Embryonic facial prominence (tissue), 1 donor: ENCODE measurements at regions not wholly inside any gene's neighbourhood (a gene's known extent, or its start where the extent isn't known, plus 50 kb on each side); places are given as distances from the start of the nearest gene placed in this dataset.

ENCODE experiments used
- DNase-seq: peaks from one replicate; pipeline ENCODE4 v3.0.0-alpha.2; 2016; ENCODE audit errors: extremely low spot score

DNA sequence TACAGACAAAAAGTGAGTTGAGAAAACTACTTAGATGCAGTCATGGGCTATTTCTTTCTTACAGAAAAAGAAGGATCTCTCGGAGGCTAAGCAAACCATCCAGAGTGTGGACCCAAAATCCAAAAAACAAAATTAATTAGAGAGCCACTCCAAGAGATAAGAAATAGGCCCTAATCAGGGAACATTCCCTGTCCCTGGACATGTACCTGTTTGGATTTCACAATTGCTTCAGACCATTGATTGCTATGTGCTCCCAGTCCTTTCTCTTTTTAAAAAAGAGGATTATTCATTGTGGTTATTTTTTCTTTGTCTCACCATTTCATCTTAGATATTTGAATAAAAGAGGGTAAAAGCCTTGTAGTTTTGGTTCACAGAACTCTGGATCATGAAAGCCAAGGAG, 549.9 kb downstream of the ETNK1 start:
- no peak for DNase-seq

DNA sequence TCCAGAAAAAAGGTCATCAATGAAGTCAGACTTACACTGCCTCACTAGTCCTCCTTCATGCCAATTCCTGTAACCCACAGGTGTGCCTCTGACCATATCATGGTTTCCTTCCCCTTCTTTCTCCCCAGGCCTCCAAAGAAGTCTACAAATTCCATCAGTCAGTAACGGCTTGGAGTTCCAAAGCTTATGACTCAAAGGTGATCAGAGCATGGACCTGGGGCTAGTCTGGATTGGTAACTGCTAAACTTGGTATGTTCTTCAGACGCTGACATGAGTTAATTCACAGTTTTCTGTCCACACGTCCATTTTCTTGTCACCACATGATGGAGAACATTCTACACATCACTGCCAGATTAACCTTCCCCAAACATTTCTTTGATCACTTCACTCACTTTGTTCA, 560.4 kb downstream of the ETNK1 start:
- no peak for DNase-seq

DNA sequence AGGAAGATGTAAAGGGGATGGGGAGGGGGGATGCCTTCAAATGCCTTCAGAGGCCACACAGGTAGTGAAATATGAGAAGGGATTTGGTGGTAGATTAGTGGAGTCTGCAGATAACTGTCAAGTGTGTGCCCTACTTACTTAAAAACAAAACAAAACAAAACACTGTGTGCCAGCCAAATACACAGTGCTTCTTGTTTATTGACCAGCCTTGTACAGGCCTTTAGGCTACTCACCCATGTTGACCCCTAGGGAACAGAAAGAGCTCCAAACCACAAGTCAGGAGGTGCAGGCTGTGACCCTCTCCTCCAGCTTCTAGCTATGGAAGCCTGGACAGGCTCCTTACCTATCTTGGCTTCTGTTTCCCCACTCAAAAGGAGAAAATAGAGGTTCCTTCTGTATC, 562.0 kb downstream of the ETNK1 start:
- no peak for DNase-seq

DNA sequence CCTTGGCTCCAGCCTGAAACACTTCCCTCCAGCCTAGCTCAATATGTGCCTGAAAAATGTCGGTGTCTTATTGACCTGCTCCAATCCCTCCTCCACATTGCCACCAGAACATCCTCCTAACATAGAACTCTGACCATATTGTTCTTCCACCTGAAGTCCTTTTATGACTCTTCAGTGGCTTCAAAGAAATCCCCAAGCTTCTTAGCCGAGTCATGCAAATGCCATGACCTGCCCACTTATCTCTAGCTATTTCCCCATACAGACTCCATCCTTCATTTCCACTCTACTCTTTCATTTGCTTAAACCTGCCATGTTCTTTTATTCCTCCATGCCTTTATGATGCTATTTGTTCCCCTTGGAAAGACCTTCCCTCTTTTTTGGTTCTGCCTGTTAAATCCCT, 568.6 kb downstream of the ETNK1 start:
- DNase-seq: no peak

DNA sequence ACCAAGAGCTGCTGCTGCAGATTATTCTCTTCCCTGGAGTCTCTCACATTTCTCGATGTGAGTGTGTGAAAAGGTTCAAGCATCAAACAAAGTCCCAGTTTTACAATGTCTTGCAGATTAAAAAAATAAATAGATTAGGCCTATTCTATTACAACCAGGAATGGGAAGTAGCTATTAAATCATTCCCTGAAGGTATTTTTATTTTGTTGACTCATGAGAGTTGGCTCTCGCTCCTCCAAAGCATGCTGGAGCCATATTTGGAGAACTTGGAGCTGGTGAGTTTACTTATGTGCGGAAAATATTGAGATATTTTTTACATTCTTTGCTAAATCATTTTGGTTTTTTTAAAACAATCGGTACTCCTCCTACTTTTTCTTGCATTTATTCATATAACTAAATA, 572.3 kb downstream of the ETNK1 start:
- no peak for DNase-seq

DNA sequence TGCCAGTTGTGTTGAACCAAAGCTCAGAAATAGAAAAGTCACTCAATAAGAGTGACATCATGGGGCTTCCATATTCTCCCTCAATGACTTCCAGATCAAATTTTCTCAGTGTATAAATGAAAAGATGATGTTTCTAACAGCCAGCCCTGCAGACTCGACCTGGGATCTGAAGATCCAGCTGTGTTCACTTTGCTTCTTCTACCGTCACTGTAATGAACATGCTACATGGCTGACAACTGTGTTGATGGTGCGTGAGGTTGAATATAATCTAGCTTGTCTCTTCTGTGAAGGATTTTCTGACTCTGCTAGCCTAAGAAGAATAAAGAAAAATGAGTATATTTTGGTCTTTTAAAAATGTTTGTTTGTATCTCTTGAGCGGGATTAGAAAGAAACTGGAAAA, 577.8 kb downstream of the ETNK1 start:
- DNase-seq: no peak

DNA sequence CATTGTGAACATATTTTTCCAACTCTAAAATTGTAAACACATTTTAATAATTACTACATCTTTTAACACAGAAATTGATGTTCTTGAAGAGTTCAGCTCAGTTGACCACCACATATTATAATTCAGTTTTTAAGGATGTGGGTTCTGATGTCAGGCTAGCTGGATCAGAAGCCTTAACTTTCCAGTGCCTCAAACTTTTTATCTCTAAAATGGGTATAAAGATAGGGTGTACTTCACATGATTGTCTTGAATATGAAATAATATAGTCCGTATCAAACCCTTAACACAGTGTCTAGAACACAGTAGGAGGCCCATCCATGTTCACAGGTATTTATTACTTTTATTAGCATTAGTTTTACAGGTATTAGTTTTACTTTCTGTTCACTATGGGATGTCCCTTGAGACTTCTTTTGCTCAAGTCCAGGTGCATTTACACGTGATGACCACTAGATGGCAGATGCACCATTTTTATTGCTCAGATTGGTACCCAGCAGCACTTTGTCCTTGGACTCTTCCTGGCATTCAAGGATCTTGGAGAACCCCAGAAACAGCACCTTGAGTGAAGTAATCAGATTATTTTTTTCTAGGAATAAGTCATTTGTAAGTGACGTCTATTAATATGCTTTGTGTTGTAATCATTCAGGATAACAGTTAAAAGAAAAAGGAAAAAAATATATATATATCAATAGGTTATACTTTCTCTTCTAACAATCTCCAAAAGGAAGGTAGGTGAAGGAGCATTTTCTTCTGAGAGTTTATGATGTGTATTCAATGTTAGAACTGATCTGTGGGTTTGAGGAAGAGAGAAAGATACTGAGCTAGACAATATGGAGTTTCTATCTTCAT, 580.2 kb downstream of the ETNK1 start:
- DNase-seq: no peak

DNA sequence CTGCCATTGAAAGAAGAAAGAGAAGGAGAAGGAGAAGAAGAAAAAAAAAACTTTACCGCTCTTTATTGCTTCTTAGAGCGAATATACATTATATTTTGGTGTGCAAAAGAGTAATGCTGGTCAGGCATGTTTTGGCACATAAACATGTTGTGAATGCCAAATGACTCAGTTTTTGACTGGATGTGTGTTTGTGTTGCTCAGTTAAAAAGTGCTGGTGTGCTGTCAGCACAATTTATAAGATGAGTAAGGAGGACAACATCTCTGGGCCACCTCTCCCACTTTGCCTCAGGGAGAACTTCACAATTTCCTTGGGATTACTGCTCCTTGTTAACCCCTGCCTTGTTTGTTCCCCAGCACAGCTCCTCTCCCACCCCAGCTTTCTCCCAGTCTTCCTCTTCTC, 584.8 kb downstream of the ETNK1 start:
- no peak for DNase-seq

DNA sequence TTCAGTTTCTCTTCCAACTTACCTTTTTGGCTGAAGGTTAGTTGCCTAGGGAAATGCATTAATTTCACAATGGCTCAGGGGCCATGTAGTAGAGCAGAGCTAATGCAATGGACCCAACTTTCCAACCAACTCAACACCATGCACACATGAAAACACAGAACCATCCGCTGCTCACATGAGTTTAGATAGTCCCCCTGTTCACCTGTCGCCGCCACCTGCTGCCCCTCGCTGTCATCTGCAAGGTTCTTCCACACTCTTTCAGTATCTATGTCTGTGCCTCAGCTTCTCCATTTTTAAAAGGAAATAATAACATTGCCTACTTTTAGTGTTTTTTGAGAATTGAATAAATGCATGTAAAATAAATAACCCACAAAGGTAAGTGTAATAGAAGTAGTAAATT, 585.6 kb downstream of the ETNK1 start:
- no peak for DNase-seq

DNA sequence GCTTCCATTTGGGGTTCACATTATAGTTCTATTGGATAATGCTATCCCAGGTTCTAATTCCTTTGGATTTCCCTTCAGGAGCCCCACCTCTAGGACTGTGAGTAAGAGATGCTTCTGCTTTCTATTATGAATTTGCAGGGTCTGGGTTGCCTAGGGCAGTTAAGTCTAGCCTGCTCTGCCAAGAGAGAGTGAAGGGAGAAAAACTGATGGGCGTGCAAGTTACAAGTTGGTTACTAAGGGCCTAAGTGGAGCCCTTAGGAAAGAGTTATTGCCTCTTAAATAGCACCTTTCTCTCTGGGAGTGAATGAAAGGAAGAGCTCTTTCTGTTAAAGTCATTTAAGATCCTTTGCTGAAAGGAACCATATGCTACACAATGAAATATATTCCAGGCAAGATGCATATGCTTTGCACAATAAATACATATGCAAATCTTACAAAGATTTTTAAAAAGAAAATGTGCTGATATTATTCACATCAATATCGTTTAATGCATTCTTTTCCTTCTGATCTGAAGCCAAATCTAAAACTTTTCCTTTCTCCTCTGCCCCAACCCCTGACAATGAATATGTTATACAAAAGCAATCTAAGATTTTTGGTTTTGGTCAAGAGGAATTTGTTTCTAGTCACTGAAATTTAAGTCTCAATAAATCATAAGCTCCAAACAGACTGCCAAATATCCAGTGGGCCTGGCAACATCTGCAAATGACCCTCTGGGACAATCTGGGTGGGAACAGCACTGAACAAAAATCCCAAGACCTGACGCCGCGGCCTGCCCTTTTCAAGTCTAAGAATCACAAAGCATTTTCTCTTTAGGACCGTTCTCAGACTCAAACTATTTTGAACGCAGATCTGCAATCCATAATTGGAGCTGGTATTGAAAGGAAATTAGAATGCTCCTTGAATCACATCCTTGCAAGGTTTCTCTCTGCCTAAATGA, 586.7 kb downstream of the ETNK1 start:
- no peak for DNase-seq

DNA sequence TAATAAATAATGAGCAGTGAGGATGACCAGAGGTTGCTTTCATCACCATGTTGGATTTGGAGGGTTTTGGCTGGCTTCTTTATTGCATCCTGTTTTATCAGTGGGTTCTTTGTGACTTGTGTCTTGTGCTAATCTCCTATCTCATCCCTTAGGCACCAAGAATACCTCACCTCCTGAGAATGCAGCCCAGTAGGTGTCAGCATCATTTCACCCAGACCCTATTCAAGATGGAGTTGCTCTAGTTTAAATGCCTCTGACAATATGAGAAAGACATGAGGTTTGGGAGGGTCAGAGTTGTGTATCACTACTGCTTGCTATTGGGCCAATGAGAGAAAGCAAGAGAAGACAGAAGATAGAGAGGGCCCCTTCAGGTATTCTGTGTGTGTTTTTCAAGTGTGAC, 592.2 kb downstream of the ETNK1 start:
- no peak for DNase-seq

DNA sequence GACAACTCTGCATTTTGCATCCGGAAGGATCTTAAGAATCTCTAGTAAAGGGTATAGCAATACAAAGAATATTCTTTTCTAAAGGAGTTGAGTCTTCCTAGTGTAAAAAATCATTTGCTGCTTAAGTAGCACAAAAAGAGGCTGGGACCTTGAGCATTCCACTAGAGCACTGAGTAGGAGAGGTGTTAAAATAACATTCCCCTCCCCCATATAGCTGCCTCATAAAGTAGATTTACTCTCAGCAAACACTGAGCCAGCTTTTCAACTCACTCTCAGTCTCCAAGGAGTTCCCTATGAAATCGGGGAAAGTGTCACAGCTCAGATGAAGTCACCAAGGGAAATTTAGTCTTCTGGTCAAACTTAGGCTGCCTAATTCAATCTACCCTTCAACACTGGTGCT, 592.7 kb downstream of the ETNK1 start:
- DNase-seq: no peak

DNA sequence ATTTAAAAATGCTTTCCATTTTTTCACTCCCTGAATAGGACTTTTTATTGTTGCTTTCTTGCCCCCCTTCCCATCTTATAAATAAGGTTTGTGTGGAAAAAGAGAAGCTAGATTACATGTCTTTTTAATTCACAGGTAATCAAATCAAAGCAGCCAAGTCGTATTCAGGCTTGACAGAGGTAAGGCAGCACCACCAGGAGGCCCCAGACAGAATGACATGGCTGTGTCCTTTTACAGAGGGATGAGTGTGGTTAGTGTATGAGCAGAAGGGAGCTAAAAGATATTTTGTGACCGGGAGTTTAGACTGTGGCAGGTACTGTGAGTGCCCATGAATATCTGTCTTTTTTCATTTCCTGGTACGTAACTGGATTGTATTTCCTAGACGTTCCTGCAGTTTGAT, 596.1 kb downstream of the ETNK1 start:
- DNase-seq: no peak

DNA sequence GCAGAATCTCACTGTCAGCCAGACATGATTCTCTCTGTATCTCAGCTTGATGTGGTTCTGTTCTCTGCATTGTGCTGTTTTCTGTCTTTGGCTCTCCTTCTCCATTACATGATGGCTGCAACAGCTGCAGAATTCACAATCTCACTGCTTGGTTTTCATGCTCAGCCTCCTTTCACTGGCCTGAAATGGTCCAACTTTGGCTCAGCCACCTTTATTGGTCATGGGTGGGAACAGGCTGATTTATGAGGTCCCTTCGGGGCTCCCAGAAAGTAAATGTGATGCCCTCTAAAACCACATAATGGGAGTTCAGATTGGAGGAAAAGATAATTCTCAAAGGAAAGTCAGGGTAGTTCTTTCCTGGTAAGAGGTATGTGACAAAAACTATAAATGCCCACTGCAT, 597.0 kb downstream of the ETNK1 start:
- DNase-seq: no peak

DNA sequence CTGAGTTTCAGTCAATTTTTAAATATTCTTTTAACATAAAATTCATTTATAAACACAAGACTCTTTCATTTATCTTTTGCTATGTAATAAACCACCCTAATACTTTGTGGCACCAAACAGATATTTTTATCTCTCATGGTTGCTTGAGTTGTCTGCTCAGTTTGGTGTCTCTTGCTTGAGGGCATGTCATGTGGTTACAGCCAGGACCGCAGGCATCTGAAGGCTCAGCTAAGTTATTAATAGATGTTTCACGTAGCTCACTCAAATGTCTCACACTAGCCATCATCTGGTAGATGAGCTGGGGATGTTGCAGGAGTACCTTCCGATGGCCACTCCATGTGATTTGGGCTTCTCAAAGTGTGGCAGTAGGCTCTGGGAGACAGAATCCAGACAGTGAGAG, 597.8 kb downstream of the ETNK1 start:
- no peak for DNase-seq

DNA sequence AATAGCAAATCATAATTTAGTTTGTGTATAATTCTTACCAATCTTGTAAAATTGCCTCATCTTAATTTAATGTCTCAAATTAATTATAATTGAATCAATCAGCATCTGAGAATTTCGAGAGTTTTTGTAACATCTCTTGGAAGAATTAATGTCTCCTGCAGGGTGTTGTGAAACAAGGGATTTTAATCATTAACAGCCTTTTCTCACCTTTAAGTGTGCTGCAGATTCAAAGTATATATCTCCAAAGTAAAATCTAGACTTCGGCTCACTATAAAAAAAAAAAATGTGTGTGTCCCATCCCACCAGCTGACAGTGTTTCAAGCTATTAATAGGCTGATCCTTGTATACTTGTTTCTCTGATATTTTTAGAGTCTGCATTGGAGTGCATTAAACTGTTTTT, 603.1 kb downstream of the ETNK1 start:
- no peak for DNase-seq

DNA sequence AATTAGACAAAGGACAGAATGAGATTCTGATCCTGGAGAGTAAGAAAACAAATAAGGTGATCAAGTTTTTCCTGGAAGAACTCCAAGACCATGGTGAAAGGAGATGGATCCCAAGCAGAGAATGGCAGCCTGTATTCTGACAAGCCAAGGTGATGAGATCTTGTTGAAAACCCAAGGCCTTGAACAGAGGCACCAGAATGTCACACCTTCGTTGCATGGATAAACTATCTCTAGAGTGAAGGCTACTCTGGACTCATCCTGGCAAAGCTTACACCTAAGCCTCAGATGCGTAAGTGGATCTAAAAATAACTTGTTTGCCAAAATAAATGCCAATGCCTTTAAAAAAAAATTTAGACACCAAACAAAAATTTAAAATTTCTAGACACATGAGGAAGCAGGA, 605.9 kb downstream of the ETNK1 start:
- DNase-seq: no peak

DNA sequence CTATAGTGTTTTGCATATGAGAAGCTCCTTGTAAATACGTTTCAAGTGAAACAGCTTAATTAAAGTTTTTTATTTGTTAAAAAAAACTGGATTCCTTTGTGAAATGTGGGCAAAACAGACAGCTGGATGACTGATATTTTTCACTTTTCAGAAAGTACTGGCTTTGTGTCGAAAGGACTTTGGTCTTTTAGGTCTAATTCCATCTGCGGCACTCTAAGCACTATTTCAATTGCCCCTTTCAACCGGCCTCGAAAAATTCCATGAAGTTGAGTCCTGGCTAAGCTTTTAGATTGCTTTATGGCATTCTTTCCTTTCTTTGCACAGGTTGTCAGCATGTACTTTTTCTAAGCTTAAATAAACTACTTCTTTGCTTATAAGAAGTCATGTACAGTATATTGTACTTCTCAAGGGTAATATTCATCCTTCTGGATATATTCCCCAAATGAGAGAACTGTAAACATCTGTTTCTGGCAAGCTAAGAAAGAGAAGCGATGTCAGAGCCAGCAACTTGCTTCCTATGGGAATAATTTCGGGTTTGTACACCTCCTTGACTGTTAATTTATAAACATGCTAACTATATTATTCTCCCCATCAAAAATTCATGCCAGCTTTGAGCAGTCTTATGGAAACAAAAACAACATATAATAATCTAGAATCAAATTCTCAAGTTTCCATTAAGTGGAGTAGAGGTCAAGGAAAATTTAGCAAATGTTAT, 611.3 kb downstream of the ETNK1 start:
- DNase-seq: no peak

DNA sequence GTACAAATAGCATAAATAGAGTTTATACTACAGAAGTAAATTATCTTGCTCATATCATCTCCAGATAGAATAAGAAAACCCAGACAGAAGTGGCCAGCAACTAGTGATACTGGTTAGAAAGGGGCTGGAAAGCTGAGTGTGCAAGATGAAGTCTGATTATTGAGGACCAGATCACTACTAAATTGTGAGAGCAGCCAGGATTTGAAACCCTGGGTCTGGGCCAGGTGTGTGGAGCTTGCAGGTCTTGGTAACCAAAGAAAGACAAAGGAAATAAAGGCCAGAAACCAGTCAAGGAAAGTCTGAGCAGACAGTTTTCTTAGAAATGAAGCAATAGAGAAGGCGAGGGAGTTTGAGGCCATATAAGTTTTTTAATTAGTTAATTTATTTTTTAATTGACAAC, 611.8 kb downstream of the ETNK1 start:
- no peak for DNase-seq

DNA sequence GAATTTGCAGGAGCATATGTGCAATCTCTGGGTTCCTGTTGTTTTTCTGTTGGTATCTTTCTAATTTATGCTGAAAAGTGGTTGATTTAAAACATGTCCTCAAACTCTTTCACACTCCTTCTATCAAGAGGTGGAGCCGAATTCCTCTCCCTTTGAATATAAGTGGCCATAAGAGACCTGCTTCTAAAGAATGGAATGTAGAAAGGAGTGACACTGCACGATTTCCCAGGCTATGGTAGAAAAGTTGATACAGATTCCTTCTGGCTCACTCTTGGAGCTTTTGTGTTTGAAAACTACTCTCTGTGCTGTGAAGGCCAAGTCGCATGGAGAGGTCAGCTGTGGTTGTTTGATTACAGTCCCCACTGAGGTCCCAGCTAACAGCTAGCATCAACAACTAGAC, 613.2 kb downstream of the ETNK1 start:
- DNase-seq: no peak

DNA sequence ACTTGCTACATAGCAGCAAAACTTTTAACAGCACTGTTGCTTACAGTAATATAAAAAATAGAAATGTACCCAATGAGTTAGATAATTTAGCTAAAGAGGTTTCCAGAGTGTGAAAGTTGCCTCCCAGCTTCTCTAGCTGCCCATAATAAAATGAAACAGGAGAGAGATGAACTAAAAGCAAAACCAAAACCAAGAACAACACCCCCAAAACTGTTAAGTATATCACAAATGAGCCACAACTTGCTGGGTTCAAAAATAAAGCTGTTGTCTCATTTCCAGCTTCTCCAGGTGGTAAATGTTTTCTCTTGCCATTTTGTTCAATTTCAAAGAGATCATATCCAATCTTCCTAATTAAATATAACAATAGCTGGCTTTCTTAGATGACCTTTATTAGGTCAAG, 614.0 kb downstream of the ETNK1 start:
- no peak for DNase-seq

DNA sequence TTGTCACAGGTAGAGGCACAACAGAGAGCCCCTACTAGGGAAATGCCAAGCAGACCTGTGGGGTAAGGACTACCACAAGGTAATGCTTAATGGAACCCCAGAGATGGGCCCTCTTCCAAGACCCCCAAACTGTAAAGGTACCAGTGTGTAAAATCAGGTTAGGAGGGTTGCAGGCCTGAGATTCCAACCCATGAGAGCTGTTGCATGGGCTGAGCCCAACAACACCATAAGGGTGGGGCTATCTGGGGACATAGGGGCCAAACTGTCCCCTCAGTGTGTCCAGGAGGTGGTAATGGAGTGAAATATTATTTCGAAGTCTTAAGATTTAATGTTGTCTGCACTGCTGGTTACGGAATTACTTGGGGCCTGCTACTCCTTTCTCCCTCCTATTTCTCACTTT, 620.2 kb downstream of the ETNK1 start:
- no peak for DNase-seq
